Upper lobe of left lung (tissue), 4 donors: ENCODE measurements at regions not wholly inside any gene's neighbourhood (a gene's known extent, or its start where the extent isn't known, plus 50 kb on each side); places are given as distances from the start of the nearest gene placed in this dataset.

ENCODE experiments used
- CTCF ChIP-seq, 6 experiments: fragments of 450-650 bp in 4 of 6; fragments of 200-600 bp in 2 of 6; sonication (generic) in 2 of 6; IDR thresholded peaks; one replicate each; pipeline ENCODE4 v1.5.1; 2016 to 2019; ENCODE audit warnings: antibody characterized with exemption in 6 of 6
- EP300 ChIP-seq, 4 donors: sonication (generic); formaldehyde crosslinking; IDR thresholded peaks; one replicate each; pipeline ENCODE4 v1.5.1; 2017; ENCODE audit warnings: antibody characterized with exemption in 4 of 4, control low read depth in 2 of 4
- POLR2A ChIP-seq, 4 donors: fragments of 450-650 bp; IDR thresholded peaks; one replicate each; pipeline ENCODE4 v1.5.1; 2016 to 2017; ENCODE audit warnings: antibody characterized with exemption in 4 of 4, mild to moderate bottlenecking in 2 of 4

- TF ChIP-seq EP300 (IDR thresholded peaks at IDR 0.05): no peak
- TF ChIP-seq CTCF (IDR thresholded peaks at IDR 0.05): no peak
- TF ChIP-seq POLR2A (IDR thresholded peaks at IDR 0.05): no peak
Observed at GRCh38 chr22:48663297-48663696, 1164.4 kb downstream of the BRD1 start.
